HepG2 (cell line): ENCODE measurements at regions not wholly inside any gene's neighbourhood (a gene's known extent, or its start where the extent isn't known, plus 50 kb on each side); places are given as distances from the start of the nearest gene placed in this dataset.
"Not testable (repeated sequence)": the region's sequence is repeated elsewhere in the genome, so short reads cannot be mapped to it uniquely, and the experiment has no call there.

Experiments
- ATAC-seq: fragments of 200-7000 bp; cut with Tn5 transposase; 3 replicates; pipeline ENCODE4 v1.9.1; 2020; ENCODE audit warnings: mild to moderate bottlenecking, moderate library complexity
- BruUV-seq: library from RNA; stranded (reverse); fragments of 400-500 nt; replicated peaks from 2 replicates; lab custom pipeline; 2021; lab: Mats Ljungman, UMichigan
- CTCF ChIA-PET: fragments of 300-600 bp; formaldehyde crosslinking; extraction: SDS; loops from one replicate; lab custom pipeline; 2021; ENCODE audit warnings: low total read pairs, inconsistent platforms, low intra/inter-chr PET ratio; lab: Yijun Ruan, JAX
- POLR2A ChIA-PET: fragments of 350-600 bp; sonication (Branson Sonifier 250); formaldehyde crosslinking; loops from one replicate; lab custom pipeline; 2020; ENCODE audit warnings: antibody characterized with exemption, inconsistent platforms; lab: Yijun Ruan, JAX
- DNase-seq: peaks from one replicate; pipeline ENCODE4 v3.0.0-alpha.2; 2015; ENCODE audit warnings: low spot score
- FAIRE-seq: peaks from 3 replicates; lab custom pipeline; 2011; peaks lifted over from hg19 to GRCh38; lab: Jason Lieb, UNC
- H2AFZ ChIP-seq: one replicate; pipeline ENCODE4 v1.6.1; 2011; ENCODE audit warnings: low read length, inconsistent platforms
- H3K27ac ChIP-seq: fragments of 300-600 bp; 3 replicates; pipeline ENCODE4 v1.8.0; 2011; ENCODE audit warnings: mixed run types, mild to moderate bottlenecking, mixed read lengths, low read length, inconsistent platforms; ENCODE audit not compliant: insufficient read depth; ENCODE audit errors: extremely low read length
- H3K27me3 ChIP-seq, 2 experiments: fragments of 200-600 bp in 1 of 2; 2 replicates in 1 of 2; 3 replicates in 1 of 2; pipeline versions ENCODE4 v1.6.0 to v1.8.0; 2011; ENCODE audit warnings: low read length in 2 of 2, mild to moderate bottlenecking in 2 of 2, moderate library complexity in 2 of 2, inconsistent platforms in 1 of 2; ENCODE audit not compliant: insufficient read depth in 2 of 2, control insufficient read depth in 1 of 2
- H3K36me3 ChIP-seq, 2 experiments: fragments of 200-600 bp in 1 of 2; replicated peaks in 1 of 2; 2 replicates in 1 of 2; 3 replicates in 1 of 2; pipeline versions ENCODE4 v1.5.1 to v1.8.0; 2011; ENCODE audit warnings: low read length in 2 of 2, inconsistent platforms in 1 of 2; ENCODE audit not compliant: insufficient read depth in 2 of 2, control insufficient read depth in 1 of 2
- H3K4me1 ChIP-seq: 2 replicates; pipeline ENCODE4 v1.5.1; 2012; ENCODE audit warnings: low read length, inconsistent platforms; ENCODE audit not compliant: insufficient read depth
- H3K4me2 ChIP-seq: 2 replicates; pipeline ENCODE4 v1.6.0; 2011; ENCODE audit warnings: low read depth, low read length, inconsistent platforms
- H3K4me3 ChIP-seq, 3 experiments: fragments of 200-600 bp in 1 of 3; sonication (generic), shearing (Covaris generic) in 1 of 3; replicated peaks in 1 of 3; 2 replicates each; pipeline ENCODE4 v1.5.1; 2011 to 2016; ENCODE audit warnings: low read length in 3 of 3, inconsistent platforms in 2 of 3, low read depth in 2 of 3, mild to moderate bottlenecking in 2 of 3, control low read depth in 1 of 3, mixed read lengths in 1 of 3; ENCODE audit not compliant: insufficient read depth in 1 of 3
- H3K79me2 ChIP-seq: one replicate; pipeline ENCODE4 v1.6.1; 2011; ENCODE audit warnings: low read length, inconsistent platforms; ENCODE audit not compliant: insufficient read depth
- H3K9ac ChIP-seq: 2 replicates; pipeline ENCODE4 v1.6.0; 2011; ENCODE audit warnings: mild to moderate bottlenecking, low read depth, low read length, inconsistent platforms; ENCODE audit not compliant: insufficient read depth
- H3K9me3 ChIP-seq: 2 replicates; pipeline ENCODE4 v1.5.1; 2012; ENCODE audit warnings: mild to moderate bottlenecking, low read length
- H4K20me1 ChIP-seq: 2 replicates; pipeline ENCODE4 v1.6.0; 2011; ENCODE audit warnings: inconsistent platforms, mild to moderate bottlenecking, low read length, moderate library complexity; ENCODE audit not compliant: insufficient read depth
- WGBS: methylation state at CpG from one replicate; pipeline ENCODE4 v1.1.6; 2017; ENCODE audit warnings: low lambda C conversion rate; 5-methylcytosine and 5-hydroxymethylcytosine counted together
- in situ Hi-C: cut with HindIII; loops from 2 replicates; pipeline ENCODE4 v1.10.0; 2017; ENCODE audit warnings: low pct_unique_long_range_greater_than_20kb; ENCODE audit not compliant: extremely low pct_ligation_motif_present
- intact Hi-C: fragments of 100-400 bp; cut with micrococcal nuclease; formaldehyde crosslinking; loops from one replicate; pipeline ENCODE4 v1.10.0; 2022; ENCODE audit not compliant: unreplicated experiment

DNA sequence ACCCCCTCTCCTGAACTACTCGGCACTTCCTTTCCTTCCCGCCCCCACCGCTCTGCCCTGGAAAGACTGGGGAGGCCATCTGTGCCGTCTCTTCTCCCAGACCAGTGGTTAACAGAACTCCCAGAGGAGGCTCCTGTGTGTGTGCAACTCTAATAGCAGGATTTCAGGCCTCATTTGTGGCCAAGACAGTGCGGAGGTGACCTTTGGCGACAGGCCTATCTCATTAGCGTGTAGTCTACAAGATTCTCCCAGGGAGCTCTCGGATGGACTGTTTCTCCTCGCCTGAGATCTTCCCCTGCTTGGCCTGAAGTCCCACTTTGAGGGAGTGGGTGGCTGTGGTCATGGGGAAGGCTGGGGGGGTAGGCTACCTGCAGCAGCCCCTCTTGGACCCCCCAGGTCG, 325.2 kb downstream of the BCL2L11 start:
- ATAC-seq, result not testable (repeated sequence)

GRCh38 chr2:111447482-111447881, 326.8 kb downstream of the BCL2L11 start:
- in situ Hi-C loops, H3K36me3 ChIP-seq, ATAC-seq, H3K79me2 ChIP-seq, POLR2A ChIA-PET, H4K20me1 ChIP-seq, FAIRE-seq, H3K4me3 ChIP-seq, H3K4me1 ChIP-seq, H3K27ac ChIP-seq, H3K9me3 ChIP-seq, DNase-seq, H3K9ac ChIP-seq, H3K27me3 ChIP-seq, BruUV-seq, H2AFZ ChIP-seq, intact Hi-C loops, H3K4me2 ChIP-seq, CTCF ChIA-PET: not testable (repeated sequence)
- 89% methylated on average over 3 of the region's 5 CpGs for WGBS

More for the DNA sequence above, 325.2 kb downstream of the BCL2L11 start:
- H3K4me3 ChIP-seq, FAIRE-seq, DNase-seq, BruUV-seq, H3K9ac ChIP-seq, H2AFZ ChIP-seq, H3K79me2 ChIP-seq, H3K4me2 ChIP-seq, CTCF ChIA-PET, H3K27ac ChIP-seq, H3K4me1 ChIP-seq, POLR2A ChIA-PET, H3K27me3 ChIP-seq, H3K9me3 ChIP-seq, H3K36me3 ChIP-seq, H4K20me1 ChIP-seq, in situ Hi-C loops, intact Hi-C loops: not testable (repeated sequence)
- WGBS, result no CpG with 5 or more reads among the region's 10 CpGs

DNA sequence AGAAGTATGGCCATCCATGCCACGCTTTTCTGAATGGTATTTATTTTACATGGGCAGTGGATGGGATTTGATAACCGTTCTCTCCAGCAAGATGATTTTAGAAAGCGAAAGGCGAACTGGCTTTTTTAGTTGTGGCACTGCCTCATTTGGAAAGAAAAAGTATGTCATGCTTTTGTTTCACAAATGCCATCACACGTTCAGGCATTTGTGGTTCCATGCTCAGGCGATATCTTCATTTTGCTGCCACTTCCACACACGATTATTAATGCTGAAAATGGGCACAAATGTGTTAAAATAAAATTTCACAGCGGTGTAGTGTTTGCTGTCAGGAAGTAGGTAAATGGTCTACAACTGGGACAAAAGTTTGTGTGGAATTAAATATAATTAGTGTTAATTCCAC, 328.1 kb downstream of the BCL2L11 start:
- H4K20me1 ChIP-seq, H3K9me3 ChIP-seq, H3K27me3 ChIP-seq, H3K9ac ChIP-seq, CTCF ChIA-PET, H3K4me3 ChIP-seq, ATAC-seq, H2AFZ ChIP-seq, FAIRE-seq, DNase-seq, in situ Hi-C loops, intact Hi-C loops, H3K27ac ChIP-seq, POLR2A ChIA-PET, H3K36me3 ChIP-seq, H3K79me2 ChIP-seq, BruUV-seq, H3K4me2 ChIP-seq: not testable (repeated sequence)
- WGBS, result no CpG with 5 or more reads among the region's 8 CpGs
- peaks cover 17% of the 10 kb centered on the region for H3K4me1 ChIP-seq

- H2AFZ ChIP-seq, H4K20me1 ChIP-seq, in situ Hi-C loops, CTCF ChIA-PET, H3K36me3 ChIP-seq, FAIRE-seq, intact Hi-C loops, H3K9me3 ChIP-seq, H3K9ac ChIP-seq, H3K27me3 ChIP-seq, ATAC-seq, POLR2A ChIA-PET, H3K4me3 ChIP-seq, DNase-seq, H3K4me2 ChIP-seq, BruUV-seq, H3K27ac ChIP-seq: not testable (repeated sequence)
- 95% methylated on average over 1 of the region's 6 CpGs for WGBS
- peaks cover 12% of the 10 kb centered on the region for H3K79me2 ChIP-seq
- H3K4me1 ChIP-seq, result peaks cover 25% of the 10 kb centered on the region
These were observed 329.8 kb downstream of the BCL2L11 start for GRCh38 chr2:111450526-111450925.
